Sigmoid colon (tissue), 4 donors: ENCODE measurements at regions not wholly inside any gene's neighbourhood (a gene's known extent, or its start where the extent isn't known, plus 50 kb on each side); places are given as distances from the start of the nearest gene placed in this dataset.

Source experiments
- EP300 ChIP-seq, 4 donors: sonication (generic); formaldehyde crosslinking; IDR thresholded peaks; one replicate each; pipeline ENCODE4 v1.6.1; 2017; ENCODE audit warnings: antibody characterized with exemption in 4 of 4
- POLR2A ChIP-seq, 2 donors: fragments of 450-650 bp; IDR thresholded peaks; one replicate each; pipeline ENCODE4 v1.6.1; 2016; ENCODE audit warnings: antibody characterized with exemption in 2 of 2, mild to moderate bottlenecking in 2 of 2, moderate library complexity in 2 of 2
- TF ChIP-seq, protein P1 (sequence below), 4 experiments: fragments of 450-650 bp in 3 of 4; fragments of 200-600 bp in 1 of 4; IDR thresholded peaks; one replicate each; pipeline ENCODE4 v1.5.1; 2016 to 2019; ENCODE audit warnings: antibody characterized with exemption in 4 of 4, mild to moderate bottlenecking in 3 of 4, moderate library complexity in 2 of 4

DNA sequence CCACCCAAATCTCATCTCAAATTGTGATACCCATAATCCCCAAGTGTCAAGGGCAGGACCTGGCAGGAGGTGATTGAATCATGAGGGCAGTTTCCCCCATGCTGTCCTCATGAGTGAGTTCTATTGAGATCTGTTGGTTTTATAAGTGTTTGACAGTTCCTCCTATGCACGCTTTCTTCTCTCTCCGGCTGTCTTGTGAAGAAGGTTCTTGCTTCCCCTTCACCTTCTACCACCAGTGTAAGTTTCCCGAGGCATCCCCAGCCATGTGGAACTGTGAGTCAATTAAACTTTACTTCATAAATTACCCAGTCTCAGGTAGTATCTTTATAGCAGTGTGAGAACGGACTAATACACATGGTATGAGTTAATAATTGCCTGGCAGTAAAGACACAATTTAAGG is 581.7 kb upstream of the AMOT start:
- TF ChIP-seq, protein P1, sequence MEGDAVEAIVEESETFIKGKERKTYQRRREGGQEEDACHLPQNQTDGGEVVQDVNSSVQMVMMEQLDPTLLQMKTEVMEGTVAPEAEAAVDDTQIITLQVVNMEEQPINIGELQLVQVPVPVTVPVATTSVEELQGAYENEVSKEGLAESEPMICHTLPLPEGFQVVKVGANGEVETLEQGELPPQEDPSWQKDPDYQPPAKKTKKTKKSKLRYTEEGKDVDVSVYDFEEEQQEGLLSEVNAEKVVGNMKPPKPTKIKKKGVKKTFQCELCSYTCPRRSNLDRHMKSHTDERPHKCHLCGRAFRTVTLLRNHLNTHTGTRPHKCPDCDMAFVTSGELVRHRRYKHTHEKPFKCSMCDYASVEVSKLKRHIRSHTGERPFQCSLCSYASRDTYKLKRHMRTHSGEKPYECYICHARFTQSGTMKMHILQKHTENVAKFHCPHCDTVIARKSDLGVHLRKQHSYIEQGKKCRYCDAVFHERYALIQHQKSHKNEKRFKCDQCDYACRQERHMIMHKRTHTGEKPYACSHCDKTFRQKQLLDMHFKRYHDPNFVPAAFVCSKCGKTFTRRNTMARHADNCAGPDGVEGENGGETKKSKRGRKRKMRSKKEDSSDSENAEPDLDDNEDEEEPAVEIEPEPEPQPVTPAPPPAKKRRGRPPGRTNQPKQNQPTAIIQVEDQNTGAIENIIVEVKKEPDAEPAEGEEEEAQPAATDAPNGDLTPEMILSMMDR (IDR thresholded peaks at IDR 0.05), result no peak
- TF ChIP-seq EP300 (IDR thresholded peaks at IDR 0.05), result no peak
- TF ChIP-seq POLR2A (IDR thresholded peaks at IDR 0.05), result no peak
